SH-SY5Y (cell line): ENCODE measurements at regions not wholly inside any gene's neighbourhood (a gene's known extent, or its start where the extent isn't known, plus 50 kb on each side); places are given as distances from the start of the nearest gene placed in this dataset.

Experiments
- GATA2 ChIP-seq: IDR thresholded peaks from 2 replicates; pipeline ENCODE4 v1.6.1; 2011; ENCODE audit warnings: mild to moderate bottlenecking, low read depth, low read length
- GATA3 ChIP-seq: IDR thresholded peaks from 2 replicates; pipeline ENCODE4 v1.6.1; 2011; ENCODE audit warnings: low read depth, mild to moderate bottlenecking, low read length, moderate library complexity

DNA sequence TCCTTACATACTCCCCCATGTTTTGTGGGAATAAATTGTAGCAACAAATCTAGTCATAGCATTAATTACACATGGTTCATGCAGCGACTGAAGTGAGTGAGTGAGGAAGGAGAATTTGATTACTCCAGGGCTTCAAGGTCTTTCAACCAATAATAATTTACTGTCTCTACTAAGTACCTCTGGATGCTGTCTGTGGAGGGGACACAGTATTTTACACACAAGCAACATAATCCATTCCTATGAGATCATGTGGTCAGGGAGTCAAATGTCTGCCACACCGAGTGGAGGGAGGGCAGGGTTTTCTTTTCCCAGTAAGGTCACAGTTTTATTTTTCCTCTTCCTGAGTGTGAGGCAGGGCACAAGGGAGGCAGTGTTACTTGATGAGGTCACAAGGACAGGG, 334.7 kb upstream of the CELF4 start:
- TF ChIP-seq GATA2 (no peak), GATA3 (no peak)
